ENCODE measurements at regions not wholly inside any gene's neighbourhood (a gene's known extent, or its start where the extent isn't known, plus 50 kb on each side); places are given as distances from the start of the nearest gene placed in this dataset.

DNA sequence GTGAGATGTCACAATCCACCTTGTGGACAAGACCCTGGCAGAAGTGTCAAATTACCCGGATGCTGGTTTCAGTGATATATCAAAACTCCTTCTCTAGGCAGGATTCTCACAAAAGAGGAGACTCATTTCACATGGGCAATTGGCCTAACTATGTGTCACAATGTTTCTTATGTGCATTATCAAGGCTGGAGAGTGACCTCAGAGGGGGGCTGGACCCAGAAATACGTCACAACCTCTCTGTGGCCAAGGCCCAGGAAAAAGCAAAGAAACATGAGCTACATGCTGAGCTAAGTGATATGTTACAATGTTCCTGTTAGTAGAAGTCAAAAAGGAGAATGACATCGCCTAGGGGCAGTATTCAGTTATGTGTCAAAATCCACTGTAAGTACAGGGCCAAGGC lies 1031.2 kb upstream of the AMELY start:
- TF ChIP-seq, protein P1, sequence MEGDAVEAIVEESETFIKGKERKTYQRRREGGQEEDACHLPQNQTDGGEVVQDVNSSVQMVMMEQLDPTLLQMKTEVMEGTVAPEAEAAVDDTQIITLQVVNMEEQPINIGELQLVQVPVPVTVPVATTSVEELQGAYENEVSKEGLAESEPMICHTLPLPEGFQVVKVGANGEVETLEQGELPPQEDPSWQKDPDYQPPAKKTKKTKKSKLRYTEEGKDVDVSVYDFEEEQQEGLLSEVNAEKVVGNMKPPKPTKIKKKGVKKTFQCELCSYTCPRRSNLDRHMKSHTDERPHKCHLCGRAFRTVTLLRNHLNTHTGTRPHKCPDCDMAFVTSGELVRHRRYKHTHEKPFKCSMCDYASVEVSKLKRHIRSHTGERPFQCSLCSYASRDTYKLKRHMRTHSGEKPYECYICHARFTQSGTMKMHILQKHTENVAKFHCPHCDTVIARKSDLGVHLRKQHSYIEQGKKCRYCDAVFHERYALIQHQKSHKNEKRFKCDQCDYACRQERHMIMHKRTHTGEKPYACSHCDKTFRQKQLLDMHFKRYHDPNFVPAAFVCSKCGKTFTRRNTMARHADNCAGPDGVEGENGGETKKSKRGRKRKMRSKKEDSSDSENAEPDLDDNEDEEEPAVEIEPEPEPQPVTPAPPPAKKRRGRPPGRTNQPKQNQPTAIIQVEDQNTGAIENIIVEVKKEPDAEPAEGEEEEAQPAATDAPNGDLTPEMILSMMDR (IDR thresholded peaks at IDR 0.05): no peak
- TF ChIP-seq POLR2A (IDR thresholded peaks at IDR 0.05) (no peak), EP300 (IDR thresholded peaks at IDR 0.05; ENCODE audit: low read depth) (no peak), POLR2AphosphoS5 (IDR thresholded peaks at IDR 0.05) (no peak)

Data from transverse colon (tissue), 4 donors.